ENCODE measurements at regions not wholly inside any gene's neighbourhood (a gene's known extent, or its start where the extent isn't known, plus 50 kb on each side); places are given as distances from the start of the nearest gene placed in this dataset.

- DNase-seq (no peak), FAIRE-seq (no peak), ATAC-seq (no peak)
- no peak overlapping the region for H3K27ac ChIP-seq
- H3K36me3 ChIP-seq: no peaks in the 10 kb centered on the region
- WGBS, 2 donors: 87 to 89% methylated on average over 2 of the region's 2 CpGs
- H3K9me3 ChIP-seq: no peaks in the 10 kb centered on the region
- no peak overlapping the region for H3K4me3 ChIP-seq
- H3K27me3 ChIP-seq: no peaks in the 10 kb centered on the region
- no peak for TF ChIP-seq CTCF (IDR thresholded peaks at IDR 0.05)
- peaks cover 0 to 3% (median 0%) of the 10 kb centered on the region in 3 donors for H3K4me1 ChIP-seq
- intact Hi-C loops (cut with DNase I): no loop called here
Observed at GRCh38 chr6:135638108-135638507, 140.6 kb upstream of the AHI1 start.

- Histone ChIP-seq H3K9me3 (no peaks in the 10 kb centered on the region), H3K27ac (no peak overlapping the region), H3K4me1 (no peaks in the 10 kb centered on the region), H3K36me3 (no peaks in the 10 kb centered on the region), H3K4me3 (no peak overlapping the region), H3K27me3 (no peaks in the 10 kb centered on the region)
- no peak for FAIRE-seq
- DNase-seq: no peak
- intact Hi-C loops (cut with DNase I): no loop called here
- ATAC-seq: no peak
- WGBS, 2 donors: 89 to 94% methylated on average over 2 of the region's 2 CpGs
- TF ChIP-seq CTCF (IDR thresholded peaks at IDR 0.05): no peak
Observed at GRCh38 chr6:135640048-135640447, 142.5 kb upstream of the AHI1 start.

GRCh38 chr6:135640449-135641111 is 143.0 kb upstream of the AHI1 start:
- no peak overlapping the region for H3K27ac ChIP-seq
- WGBS, 2 donors: 61 to 70% methylated on average over 3 of the region's 3 CpGs
- H3K4me1 ChIP-seq: no peaks in the 10 kb centered on the region
- H3K4me3 ChIP-seq: no peak overlapping the region
- FAIRE-seq (no peak), ATAC-seq (no peak), DNase-seq (no peak)
- H3K9me3 ChIP-seq: no peaks in the 10 kb centered on the region
- no peaks in the 10 kb centered on the region for H3K36me3 ChIP-seq
- TF ChIP-seq CTCF (IDR thresholded peaks at IDR 0.05): no peak
- H3K27me3 ChIP-seq: no peaks in the 10 kb centered on the region
- intact Hi-C loops (cut with DNase I): no loop called here

GRCh38 chr6:135642912-135643311 is 145.4 kb upstream of the AHI1 start:
- Histone ChIP-seq H3K27me3 (no peaks in the 10 kb centered on the region), H3K27ac (no peak overlapping the region), H3K4me1 (no peaks in the 10 kb centered on the region), H3K9me3 (no peaks in the 10 kb centered on the region), H3K36me3 (no peaks in the 10 kb centered on the region), H3K4me3 (no peak overlapping the region)
- DNase-seq (no peak), ATAC-seq (no peak), FAIRE-seq (no peak)
- TF ChIP-seq CTCF (IDR thresholded peaks at IDR 0.05): no peak
- intact Hi-C loops (cut with DNase I): no loop called here
- 92 to 94% methylated on average over 3 of the region's 3 CpGs for WGBS, 2 donors

GRCh38 chr6:135644394-135644793 is 146.9 kb upstream of the AHI1 start:
- H3K4me1 ChIP-seq: no peaks in the 10 kb centered on the region
- no peak for DNase-seq
- intact Hi-C loops (cut with DNase I): no loop called here
- ATAC-seq: no peak
- FAIRE-seq: no peak
- TF ChIP-seq CTCF (IDR thresholded peaks at IDR 0.05): no peak
- no peak overlapping the region for H3K4me3 ChIP-seq
- H3K9me3 ChIP-seq: no peaks in the 10 kb centered on the region
- no peak overlapping the region for H3K27ac ChIP-seq
- H3K27me3 ChIP-seq: no peaks in the 10 kb centered on the region
- 90 to 93% methylated on average over 3 of the region's 3 CpGs for WGBS, 2 donors
- H3K36me3 ChIP-seq: no peaks in the 10 kb centered on the region
